ENCODE measurements at regions not wholly inside any gene's neighbourhood (a gene's known extent, or its start where the extent isn't known, plus 50 kb on each side); places are given as distances from the start of the nearest gene placed in this dataset.
A peak's percentile ranks its signal among the peaks of the same experiment; 100 is the strongest.
"Not testable (repeated sequence)": the region's sequence is repeated elsewhere in the genome, so short reads cannot be mapped to it uniquely, and the experiment has no call there.

- Mint-ChIP-seq H3K4me1 (ENCODE audit: low read depth in 2 of 2) (peaks cover under 1 to 2% of the 10 kb centered on the region in 2 donors), H3K27me3 (no peaks in the 10 kb centered on the region), H3K9me3 (no peaks in the 10 kb centered on the region), H3K36me3 (ENCODE audit: insufficient read depth) (no peaks in the 10 kb centered on the region), H3K27ac (peak overlapping the region in 1 of 2 donors; percentile 23), H3K4me3 (no peak overlapping the region)
- no peak for ATAC-seq (replicated peaks)
- no peak for DNase-seq
Measured at GRCh38 chr10:22810643-22811465, 96.5 kb upstream of the PIP4K2A start.

- H3K36me3 Mint-ChIP-seq (ENCODE audit: insufficient read depth): no peaks in the 10 kb centered on the region
Measured at GRCh38 chr10:22807238-22807637, 92.9 kb upstream of the PIP4K2A start.

GRCh38 chr10:22805304-22805703 lies 90.9 kb upstream of the PIP4K2A start:
- no peak for ATAC-seq (replicated peaks)
- DNase-seq: no peak
- Mint-ChIP-seq H3K4me3 (no peak overlapping the region), H3K4me1 (ENCODE audit: low read depth in 2 of 2) (peaks cover 2 to 6% of the 10 kb centered on the region in 2 donors), H3K9me3 (no peaks in the 10 kb centered on the region), H3K27ac (no peak overlapping the region), H3K27me3 (peaks cover 7 to 10% of the 10 kb centered on the region in 2 donors), H3K36me3 (ENCODE audit: insufficient read depth) (no peaks in the 10 kb centered on the region)

More at GRCh38 chr10:22807238-22807637, 92.9 kb upstream of the PIP4K2A start:
- no peak for ATAC-seq (replicated peaks)
- H3K9me3 Mint-ChIP-seq: no peaks in the 10 kb centered on the region
- peaks cover 0 to 10% of the 10 kb centered on the region in 2 donors for H3K27me3 Mint-ChIP-seq
- no peak for DNase-seq
- H3K4me3 Mint-ChIP-seq: no peak overlapping the region
- H3K4me1 Mint-ChIP-seq (ENCODE audit: low read depth in 2 of 2): peaks cover 5 to 6% of the 10 kb centered on the region in 2 donors
- H3K27ac Mint-ChIP-seq: no peak overlapping the region

GRCh38 chr10:22803261-22803885 lies 89.0 kb upstream of the PIP4K2A start:
- Mint-ChIP-seq H3K9me3 (no peaks in the 10 kb centered on the region), H3K27ac (no peak overlapping the region), H3K4me3 (no peak overlapping the region), H3K27me3 (peaks cover 7 to 17% of the 10 kb centered on the region in 2 donors), H3K36me3 (ENCODE audit: insufficient read depth) (no peaks in the 10 kb centered on the region), H3K4me1 (ENCODE audit: low read depth in 2 of 2) (peaks cover 4 to 6% of the 10 kb centered on the region in 2 donors)
- ATAC-seq (replicated peaks): no peak
- DNase-seq: no peak

GRCh38 chr10:22801785-22802184 lies 87.4 kb upstream of the PIP4K2A start:
- Mint-ChIP-seq H3K36me3 (ENCODE audit: insufficient read depth) (peaks cover 2% of the 10 kb centered on the region), H3K4me1 (ENCODE audit: low read depth in 2 of 2) (peaks cover 4 to 6% of the 10 kb centered on the region in 2 donors), H3K9me3 (no peaks in the 10 kb centered on the region), H3K27me3 (peaks cover 7 to 17% of the 10 kb centered on the region in 2 donors), H3K27ac (no peak overlapping the region), H3K4me3 (no peak overlapping the region)
- DNase-seq (no peak), ATAC-seq (replicated peaks) (no peak)

GRCh38 chr10:22797796-22798195 lies 83.4 kb upstream of the PIP4K2A start:
- H3K9me3 Mint-ChIP-seq; H3K36me3 Mint-ChIP-seq (ENCODE audit: insufficient read depth); H3K4me3 Mint-ChIP-seq; H3K27ac Mint-ChIP-seq; DNase-seq; ATAC-seq (replicated peaks); H3K4me1 Mint-ChIP-seq (ENCODE audit: low read depth in 2 of 2): not testable (repeated sequence)
- peaks cover 9 to 27% of the 10 kb centered on the region in 2 donors for H3K27me3 Mint-ChIP-seq

GRCh38 chr10:22795546-22795945 lies 81.2 kb upstream of the PIP4K2A start:
- ATAC-seq (replicated peaks) (no peak), DNase-seq (no peak)
- H3K4me1 Mint-ChIP-seq (ENCODE audit: low read depth in 2 of 2): peaks cover 0 to 2% of the 10 kb centered on the region in 2 donors
- H3K4me3 Mint-ChIP-seq: no peak overlapping the region
- peaks cover 11 to 27% of the 10 kb centered on the region in 2 donors for H3K27me3 Mint-ChIP-seq
- H3K36me3 Mint-ChIP-seq (ENCODE audit: insufficient read depth): peaks cover 2% of the 10 kb centered on the region
- H3K27ac Mint-ChIP-seq: no peak overlapping the region
- H3K9me3 Mint-ChIP-seq: no peaks in the 10 kb centered on the region

- Mint-ChIP-seq H3K27me3 (peaks cover 11 to 20% of the 10 kb centered on the region in 2 donors), H3K9me3 (no peaks in the 10 kb centered on the region), H3K4me3 (no peak overlapping the region), H3K4me1 (ENCODE audit: low read depth in 2 of 2) (no peaks in the 10 kb centered on the region), H3K27ac (no peak overlapping the region), H3K36me3 (ENCODE audit: insufficient read depth) (peaks cover under 1% of the 10 kb centered on the region)
- ATAC-seq (replicated peaks) (no peak), DNase-seq (no peak)
Measured at GRCh38 chr10:22792161-22792560, 77.8 kb upstream of the PIP4K2A start.

- DNase-seq (no peak), ATAC-seq (replicated peaks) (no peak)
- no peaks in the 10 kb centered on the region for H3K36me3 Mint-ChIP-seq (ENCODE audit: insufficient read depth)
- no peak overlapping the region for H3K27ac Mint-ChIP-seq
- H3K27me3 Mint-ChIP-seq: peaks cover 11 to 20% of the 10 kb centered on the region in 2 donors
- H3K4me1 Mint-ChIP-seq (ENCODE audit: low read depth in 2 of 2): no peaks in the 10 kb centered on the region
- H3K9me3 Mint-ChIP-seq: no peaks in the 10 kb centered on the region
- no peak overlapping the region for H3K4me3 Mint-ChIP-seq
Measured at GRCh38 chr10:22791665-22792064, 77.3 kb upstream of the PIP4K2A start.

- Mint-ChIP-seq H3K4me1 (ENCODE audit: low read depth in 2 of 2) (peaks cover 0 to 3% of the 10 kb centered on the region in 2 donors), H3K27ac (no peak overlapping the region), H3K27me3 (no peaks in the 10 kb centered on the region), H3K9me3 (no peaks in the 10 kb centered on the region), H3K4me3 (no peak overlapping the region), H3K36me3 (ENCODE audit: insufficient read depth) (no peaks in the 10 kb centered on the region)
- no peak for DNase-seq
- ATAC-seq (replicated peaks): no peak
Measured at GRCh38 chr10:22784668-22785067, 70.3 kb upstream of the PIP4K2A start.

- ATAC-seq (replicated peaks): no peak
- H3K27me3 Mint-ChIP-seq: no peaks in the 10 kb centered on the region
- no peak for DNase-seq
- H3K9me3 Mint-ChIP-seq: no peaks in the 10 kb centered on the region
- H3K4me1 Mint-ChIP-seq (ENCODE audit: low read depth in 2 of 2): peaks cover 5 to 6% of the 10 kb centered on the region in 2 donors
- no peaks in the 10 kb centered on the region for H3K36me3 Mint-ChIP-seq (ENCODE audit: insufficient read depth)
- H3K4me3 Mint-ChIP-seq: no peak overlapping the region
- H3K27ac Mint-ChIP-seq: no peak overlapping the region
Measured at GRCh38 chr10:22783807-22784206, 69.4 kb upstream of the PIP4K2A start.

- no peak overlapping the region for H3K4me3 Mint-ChIP-seq
- no peak for ATAC-seq (replicated peaks)
Measured at GRCh38 chr10:22780474-22780885, 66.1 kb upstream of the PIP4K2A start.

GRCh38 chr10:22779331-22780019 lies 65.1 kb upstream of the PIP4K2A start:
- Mint-ChIP-seq H3K4me1 (ENCODE audit: low read depth in 2 of 2) (peaks cover 5 to 6% of the 10 kb centered on the region in 2 donors), H3K27me3 (no peaks in the 10 kb centered on the region), H3K27ac (peak overlapping the region in 1 of 2 donors; percentile 19), H3K4me3 (no peak overlapping the region), H3K9me3 (peaks cover 2 to 7% of the 10 kb centered on the region in 2 donors), H3K36me3 (ENCODE audit: insufficient read depth) (no peaks in the 10 kb centered on the region)
- ATAC-seq (replicated peaks) (no peak), DNase-seq (no peak)

More at GRCh38 chr10:22780474-22780885, 66.1 kb upstream of the PIP4K2A start:
- Mint-ChIP-seq H3K4me1 (ENCODE audit: low read depth in 2 of 2) (peaks cover 5 to 6% of the 10 kb centered on the region in 2 donors), H3K27ac (no peak overlapping the region), H3K27me3 (no peaks in the 10 kb centered on the region), H3K36me3 (ENCODE audit: insufficient read depth) (no peaks in the 10 kb centered on the region), H3K9me3 (peaks cover 2 to 7% of the 10 kb centered on the region in 2 donors)
- no peak for DNase-seq

Data from effector memory CD8-positive, alpha-beta T cell (primary cell).